GM19351 (cell line): ENCODE measurements at regions not wholly inside any gene's neighbourhood (a gene's known extent, or its start where the extent isn't known, plus 50 kb on each side); places are given as distances from the start of the nearest gene placed in this dataset.
"Not testable (repeated sequence)": the region's sequence is repeated elsewhere in the genome, so short reads cannot be mapped to it uniquely, and the experiment has no call there.

Experiments
- ATAC-seq: cut with Tn5 transposase; IDR thresholded peaks from one replicate; pipeline ENCODE4 v1.9.1; 2021; ENCODE audit warnings: mild to moderate bottlenecking, moderate library complexity; ENCODE audit not compliant: unreplicated experiment

GRCh38 chr13:81658598-81659370, 1317.9 kb upstream of the SPRY2 start:
- ATAC-seq = no peak

GRCh38 chr13:81639984-81640582, 1299.2 kb upstream of the SPRY2 start:
- no peak for ATAC-seq

GRCh38 chr13:81637457-81637856, 1296.5 kb upstream of the SPRY2 start:
- no peak for ATAC-seq

GRCh38 chr13:81636120-81636519, 1295.2 kb upstream of the SPRY2 start:
- no peak for ATAC-seq

GRCh38 chr13:81615031-81615430, 1274.1 kb upstream of the SPRY2 start:
- ATAC-seq = no peak

- ATAC-seq = no peak
Measured at GRCh38 chr13:81610644-81611043, 1269.7 kb upstream of the SPRY2 start.

GRCh38 chr13:81609335-81609734, 1268.4 kb upstream of the SPRY2 start:
- ATAC-seq = no peak

GRCh38 chr13:81606074-81606473, 1265.1 kb upstream of the SPRY2 start:
- ATAC-seq = no peak

GRCh38 chr13:81602241-81602640, 1261.3 kb upstream of the SPRY2 start:
- no peak for ATAC-seq

GRCh38 chr13:81597101-81597500, 1256.2 kb upstream of the SPRY2 start:
- ATAC-seq = no peak

- no peak for ATAC-seq
Measured at GRCh38 chr13:81596224-81596753, 1255.4 kb upstream of the SPRY2 start.

GRCh38 chr13:81591528-81592220, 1250.7 kb upstream of the SPRY2 start:
- ATAC-seq = no peak

- ATAC-seq = no peak
Measured at GRCh38 chr13:81582381-81582780, 1241.5 kb upstream of the SPRY2 start.

- no peak for ATAC-seq
Measured at GRCh38 chr13:81577601-81578195, 1236.8 kb upstream of the SPRY2 start.

GRCh38 chr13:81568824-81569223, 1227.9 kb upstream of the SPRY2 start:
- no peak for ATAC-seq

- ATAC-seq = no peak
Measured at GRCh38 chr13:81565849-81566248, 1224.9 kb upstream of the SPRY2 start.

- no peak for ATAC-seq
Measured at GRCh38 chr13:81563091-81563490, 1222.2 kb upstream of the SPRY2 start.

- no peak for ATAC-seq
Measured at GRCh38 chr13:81562598-81562997, 1221.7 kb upstream of the SPRY2 start.

GRCh38 chr13:81551036-81551435, 1210.1 kb upstream of the SPRY2 start:
- no peak for ATAC-seq

GRCh38 chr13:81546294-81546693, 1205.4 kb upstream of the SPRY2 start:
- ATAC-seq = not testable (repeated sequence)

- ATAC-seq = no peak
Measured at GRCh38 chr13:81540777-81541176, 1199.9 kb upstream of the SPRY2 start.
